GM10266 (cell line): ENCODE measurements at regions not wholly inside any gene's neighbourhood (a gene's known extent, or its start where the extent isn't known, plus 50 kb on each side); places are given as distances from the start of the nearest gene placed in this dataset.

Source experiments
- DNase-seq: peaks from one replicate; pipeline ENCODE4 v3.0.0; 2012; ENCODE audit errors: extremely low spot score
- TF ChIP-seq, protein P1 (sequence below): IDR thresholded peaks from 2 replicates; pipeline ENCODE4 v1.5.1; 2012; ENCODE audit warnings: mild to moderate bottlenecking, low read depth; ENCODE audit not compliant: control insufficient read depth, insufficient read depth; ENCODE audit errors: missing control alignments

DNA sequence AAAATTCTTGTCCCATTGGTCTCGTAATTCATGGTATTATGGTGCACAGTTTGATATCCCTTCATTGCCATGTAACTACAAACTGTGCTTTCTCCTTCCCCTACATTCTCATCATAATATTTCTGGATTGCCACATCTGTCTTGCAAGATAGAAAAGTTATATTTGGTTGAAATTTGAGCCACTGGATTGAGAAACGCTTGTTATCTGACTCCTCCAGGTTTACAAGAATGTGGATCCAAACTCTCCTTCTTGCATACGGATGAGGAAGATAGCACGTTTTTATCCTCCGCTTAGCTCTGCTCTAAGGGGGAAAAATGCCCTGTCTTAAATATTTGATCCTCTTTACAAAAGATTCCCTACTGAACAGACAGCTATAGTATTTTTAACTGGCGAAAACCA, 438.2 kb downstream of the TSN start:
- TF ChIP-seq, protein P1, sequence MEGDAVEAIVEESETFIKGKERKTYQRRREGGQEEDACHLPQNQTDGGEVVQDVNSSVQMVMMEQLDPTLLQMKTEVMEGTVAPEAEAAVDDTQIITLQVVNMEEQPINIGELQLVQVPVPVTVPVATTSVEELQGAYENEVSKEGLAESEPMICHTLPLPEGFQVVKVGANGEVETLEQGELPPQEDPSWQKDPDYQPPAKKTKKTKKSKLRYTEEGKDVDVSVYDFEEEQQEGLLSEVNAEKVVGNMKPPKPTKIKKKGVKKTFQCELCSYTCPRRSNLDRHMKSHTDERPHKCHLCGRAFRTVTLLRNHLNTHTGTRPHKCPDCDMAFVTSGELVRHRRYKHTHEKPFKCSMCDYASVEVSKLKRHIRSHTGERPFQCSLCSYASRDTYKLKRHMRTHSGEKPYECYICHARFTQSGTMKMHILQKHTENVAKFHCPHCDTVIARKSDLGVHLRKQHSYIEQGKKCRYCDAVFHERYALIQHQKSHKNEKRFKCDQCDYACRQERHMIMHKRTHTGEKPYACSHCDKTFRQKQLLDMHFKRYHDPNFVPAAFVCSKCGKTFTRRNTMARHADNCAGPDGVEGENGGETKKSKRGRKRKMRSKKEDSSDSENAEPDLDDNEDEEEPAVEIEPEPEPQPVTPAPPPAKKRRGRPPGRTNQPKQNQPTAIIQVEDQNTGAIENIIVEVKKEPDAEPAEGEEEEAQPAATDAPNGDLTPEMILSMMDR: no peak
- no peak for DNase-seq

GRCh38 chr2:122194546-122194945, 439.1 kb downstream of the TSN start:
- DNase-seq: no peak
- TF ChIP-seq, protein P1: no peak

- DNase-seq: no peak
- TF ChIP-seq, protein P1: no peak
These were observed 448.1 kb downstream of the TSN start for GRCh38 chr2:122203523-122203922.

- TF ChIP-seq, protein P1: no peak
- no peak for DNase-seq
These were observed 450.2 kb downstream of the TSN start for GRCh38 chr2:122205641-122206040.

DNA sequence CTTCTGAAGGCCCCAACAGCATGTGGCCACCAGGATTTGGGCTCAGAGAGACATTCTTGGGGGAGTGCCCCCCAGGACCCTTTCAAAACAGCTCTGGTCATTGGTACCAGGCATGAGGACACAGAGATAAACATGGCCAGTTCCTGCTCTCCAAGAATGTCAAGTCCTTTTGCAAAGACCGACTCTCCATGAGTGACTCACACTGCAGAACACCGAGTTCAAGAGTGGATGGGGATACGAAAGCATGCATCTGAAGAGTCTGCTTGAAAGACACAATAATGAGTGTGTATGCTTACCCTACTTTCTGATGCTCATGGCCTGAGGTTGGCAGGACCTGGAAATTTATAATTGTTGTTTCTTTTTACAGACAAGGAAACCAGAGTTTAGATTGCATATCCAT, 450.6 kb downstream of the TSN start:
- TF ChIP-seq, protein P1: no peak
- no peak for DNase-seq

DNA sequence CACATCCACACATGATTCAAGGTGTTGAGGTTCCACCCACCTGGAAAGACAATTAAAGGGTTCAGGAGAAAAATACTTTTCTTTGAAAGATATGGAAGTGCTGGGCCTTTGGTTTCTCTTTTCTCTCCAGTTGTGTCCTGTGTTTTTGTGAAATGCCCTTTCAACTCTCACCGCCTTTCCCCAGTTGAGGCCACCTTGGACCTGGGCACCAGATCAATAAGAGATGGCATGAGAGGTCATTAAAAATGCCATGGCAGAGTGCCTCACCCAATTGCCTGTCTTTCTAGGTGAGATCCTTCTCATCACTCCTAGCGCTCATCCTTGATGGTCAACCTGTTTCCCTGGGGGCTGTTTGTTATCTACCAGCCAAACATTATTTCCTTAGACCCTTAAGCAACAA, 453.9 kb downstream of the TSN start:
- no peak for DNase-seq
- TF ChIP-seq, protein P1: no peak

DNA sequence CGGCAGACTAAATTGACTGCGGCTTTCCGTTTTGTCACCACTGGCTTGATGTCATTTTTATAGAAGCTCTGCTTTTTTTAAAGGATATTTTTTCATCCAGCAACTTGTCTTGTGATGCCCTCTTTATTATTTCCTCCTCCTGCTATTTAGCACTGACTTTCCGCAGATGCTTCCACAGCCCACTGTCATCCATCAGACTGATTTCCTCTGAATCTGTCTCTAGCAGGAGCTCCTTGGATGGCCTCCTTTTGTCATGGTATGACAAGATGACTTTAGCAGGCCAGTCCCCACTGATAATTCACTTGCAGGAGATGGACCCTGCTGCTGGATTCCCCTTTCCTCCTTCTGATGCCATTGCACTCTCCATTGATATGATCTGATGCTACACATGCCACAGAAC, 454.6 kb downstream of the TSN start:
- TF ChIP-seq, protein P1: no peak
- DNase-seq: no peak
